Psoas muscle (tissue), 7 donors: ENCODE measurements at regions not wholly inside any gene's neighbourhood (a gene's known extent, or its start where the extent isn't known, plus 50 kb on each side); places are given as distances from the start of the nearest gene placed in this dataset.

ENCODE experiments used
- ATAC-seq, 4 donors: fragments of 200-7000 bp; cut with Tn5 transposase; one replicate each; pipeline ENCODE4 v1.9.1; 2020; ENCODE audit warnings: moderate library complexity in 3 of 4, mild to moderate bottlenecking in 2 of 4
- DNase-seq, 2 donors: peaks; one replicate each; pipeline ENCODE4 v3.0.0-alpha.2; 2020
- H3K27ac ChIP-seq: fragments of 200-600 bp; one replicate; pipeline ENCODE4 v1.8.0; 2022
- H3K27me3 ChIP-seq, 3 donors: fragments of 200-600 bp in 1 of 3; one replicate each; pipeline versions ENCODE4 v1.6.1 to v1.8.0; 2013 to 2022; ENCODE audit warnings: low read length in 2 of 3, mild to moderate bottlenecking in 2 of 3, moderate library complexity in 1 of 3; ENCODE audit not compliant: insufficient read depth in 3 of 3
- H3K36me3 ChIP-seq, 2 donors: fragments of 200-600 bp in 1 of 2; one replicate each; pipeline versions ENCODE4 v1.6.1 to v1.8.0; 2013 to 2022; ENCODE audit warnings: low read depth in 1 of 2, mild to moderate bottlenecking in 1 of 2, moderate library complexity in 1 of 2; ENCODE audit not compliant: insufficient read depth in 1 of 2
- H3K4me1 ChIP-seq: fragments of 200-600 bp; one replicate; pipeline ENCODE4 v1.8.0; 2022
- H3K4me3 ChIP-seq: fragments of 200-600 bp; one replicate; pipeline ENCODE4 v1.8.0; 2022; ENCODE audit warnings: mild to moderate bottlenecking
- H3K9me3 ChIP-seq: fragments of 200-600 bp; one replicate; pipeline ENCODE4 v1.8.0; 2022
- CTCF ChIP-seq: fragments of 200-600 bp; IDR thresholded peaks from one replicate; pipeline ENCODE4 v1.8.0; 2022; ENCODE audit warnings: antibody characterized with exemption
- WGBS, 3 donors: extraction: QIAGEN DNeasy Blood & Tissue Kit; methylation state at CpG; one replicate each; pipeline versions ENCODE4 v1.1.6 to v1.1.7; 2013; 5-methylcytosine and 5-hydroxymethylcytosine counted together
- intact Hi-C, 2 donors: fragments of 100-400 bp; cut with DNase I; formaldehyde crosslinking; loops; one replicate each; pipeline versions ENCODE4 v1.11.0 to v1.14.2; 2022
- donor health status: healthy with polysubstance abuse.
- donor health status: DM: no; HTN: no; CAD: no; lungs with moderate emphysema.
- donor health status: Bipolar disorder and iron deficiency.
- donor health status: healthy.
- donor health status: DM: yes; HTN: yes; CAD: no.
- donor health status: DM: no; HTN: no; CAD: no.
- donor health status: DM: yes; HTN: yes; CAD: no.

- H3K9me3 ChIP-seq: no peaks in the 10 kb centered on the region
- no peak overlapping the region for H3K27ac ChIP-seq
- H3K4me3 ChIP-seq: no peak overlapping the region
- no peaks in the 10 kb centered on the region for H3K27me3 ChIP-seq
- intact Hi-C loops: no loop called here
- no peaks in the 10 kb centered on the region for H3K4me1 ChIP-seq
- H3K36me3 ChIP-seq: no peaks in the 10 kb centered on the region
- DNase-seq (no peak), ATAC-seq (no peak)
- WGBS, 3 donors: 60 to 71% (median 64%) methylated on average over 2 of the region's 2 CpGs
- TF ChIP-seq CTCF: no peak
Measured at GRCh38 chr7:136076954-136077353, 99.8 kb upstream of the MTPN start.

GRCh38 chr7:136074843-136075242 is 97.7 kb upstream of the MTPN start:
- no peaks in the 10 kb centered on the region for H3K9me3 ChIP-seq
- H3K27ac ChIP-seq: no peak overlapping the region
- no peak for DNase-seq
- H3K36me3 ChIP-seq: no peaks in the 10 kb centered on the region
- intact Hi-C loops: no loop called here
- 34 to 38% (median 38%) methylated on average over 2 of the region's 2 CpGs for WGBS, 3 donors
- TF ChIP-seq CTCF: no peak
- ATAC-seq: no peak
- no peaks in the 10 kb centered on the region for H3K27me3 ChIP-seq
- H3K4me3 ChIP-seq: no peak overlapping the region
- no peaks in the 10 kb centered on the region for H3K4me1 ChIP-seq

- no peak for TF ChIP-seq CTCF
- intact Hi-C loops: no loop called here
- 76 to 85% (median 84%) methylated on average over 4 of the region's 4 CpGs for whole genome bisulfite sequencing, 3 donors
Measured at GRCh38 chr7:136072447-136072846, 95.3 kb upstream of the MTPN start.

GRCh38 chr7:136070736-136071505 is 93.8 kb upstream of the MTPN start:
- 55 to 56% (median 55%) methylated on average over 6 of the region's 6 CpGs for WGBS, 3 donors
- Histone ChIP-seq H3K36me3 (no peaks in the 10 kb centered on the region), H3K27ac (no peak overlapping the region), H3K4me1 (no peaks in the 10 kb centered on the region), H3K4me3 (no peak overlapping the region), H3K9me3 (no peaks in the 10 kb centered on the region), H3K27me3 (no peaks in the 10 kb centered on the region)
- ATAC-seq (no peak), DNase-seq (no peak)
- TF ChIP-seq CTCF: no peak
- intact Hi-C loops: no loop called here

More at GRCh38 chr7:136072447-136072846, 95.3 kb upstream of the MTPN start:
- DNase-seq (no peak), ATAC-seq (no peak)
- Histone ChIP-seq H3K9me3 (no peaks in the 10 kb centered on the region), H3K4me3 (no peak overlapping the region), H3K4me1 (no peaks in the 10 kb centered on the region), H3K36me3 (no peaks in the 10 kb centered on the region), H3K27me3 (no peaks in the 10 kb centered on the region), H3K27ac (no peak overlapping the region)
